Fibroblast of skin of right biceps (primary cell): ENCODE measurements at regions not wholly inside any gene's neighbourhood (a gene's known extent, or its start where the extent isn't known, plus 50 kb on each side); places are given as distances from the start of the nearest gene placed in this dataset.

Experiments
- DNase-seq: peaks from one replicate; pipeline ENCODE4 v3.0.0-alpha.2; 2013

- DNase-seq, result no peak
These were observed 145.5 kb downstream of the DLEU7 start for GRCh38 chr13:50697746-50698539.

- DNase-seq, result no peak
These were observed 143.4 kb downstream of the DLEU7 start for GRCh38 chr13:50699874-50700663.

- no peak for DNase-seq
These were observed 142.7 kb downstream of the DLEU7 start for GRCh38 chr13:50700664-50701305.

- DNase-seq, result no peak
These were observed 142.0 kb downstream of the DLEU7 start for GRCh38 chr13:50701469-50701868.

GRCh38 chr13:50706505-50706904, 137.0 kb downstream of the DLEU7 start:
- DNase-seq, result no peak

- DNase-seq, result no peak
These were observed 135.9 kb downstream of the DLEU7 start for GRCh38 chr13:50707628-50708027.

- no peak for DNase-seq
These were observed 135.0 kb downstream of the DLEU7 start for GRCh38 chr13:50708461-50708860.

GRCh38 chr13:50709058-50709457, 134.4 kb downstream of the DLEU7 start:
- peak; percentile 40 for DNase-seq

GRCh38 chr13:50711131-50711815, 132.2 kb downstream of the DLEU7 start:
- DNase-seq, result no peak

- DNase-seq, result no peak
These were observed 131.5 kb downstream of the DLEU7 start for GRCh38 chr13:50711996-50712395.

GRCh38 chr13:50712456-50712855, 131.0 kb downstream of the DLEU7 start:
- no peak for DNase-seq

GRCh38 chr13:50712881-50713280, 130.6 kb downstream of the DLEU7 start:
- DNase-seq, result no peak

GRCh38 chr13:50713523-50714248, 129.8 kb downstream of the DLEU7 start:
- peak; percentile 92 for DNase-seq

- DNase-seq, result no peak
These were observed 128.6 kb downstream of the DLEU7 start for GRCh38 chr13:50714891-50715290.

- DNase-seq, result no peak
These were observed 127.9 kb downstream of the DLEU7 start for GRCh38 chr13:50715402-50716146.

- no peak for DNase-seq
These were observed 122.4 kb downstream of the DLEU7 start for GRCh38 chr13:50720861-50721671.

GRCh38 chr13:50721672-50721992, 121.9 kb downstream of the DLEU7 start:
- no peak for DNase-seq

- no peak for DNase-seq
These were observed 120.9 kb downstream of the DLEU7 start for GRCh38 chr13:50722440-50723125.

GRCh38 chr13:50724438-50724837, 119.1 kb downstream of the DLEU7 start:
- no peak for DNase-seq

GRCh38 chr13:50724913-50725312, 118.6 kb downstream of the DLEU7 start:
- DNase-seq, result no peak
